ENCODE measurements at regions not wholly inside any gene's neighbourhood (a gene's known extent, or its start where the extent isn't known, plus 50 kb on each side); places are given as distances from the start of the nearest gene placed in this dataset.

DNA sequence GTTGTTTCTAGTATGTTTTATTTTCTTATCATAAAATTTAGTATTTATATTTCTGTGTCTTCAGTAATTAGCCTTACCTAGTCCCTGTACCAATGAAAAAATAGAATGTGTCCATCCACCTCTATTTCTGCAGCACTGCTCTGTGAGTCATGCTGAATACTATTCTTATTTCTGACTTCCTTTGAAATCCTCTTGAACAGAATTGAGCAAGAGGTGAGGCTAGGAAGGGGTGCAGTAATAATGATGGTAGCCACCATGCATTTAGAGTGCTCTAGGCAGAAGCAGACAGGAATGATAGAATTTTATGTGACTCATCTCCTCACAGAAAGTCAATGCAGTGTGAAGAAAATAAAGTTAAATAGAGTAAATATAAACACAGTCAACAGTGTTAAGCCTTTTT lies 60.0 kb downstream of the OR10A6 start:
- CTCF ChIA-PET (ENCODE audit: partially characterized antibody): no interaction called here
- Histone ChIP-seq H3K9me3 (ENCODE audit: insufficient read depth in 2 of 2, low read depth in 1 of 2, low read length in 1 of 2) (no peaks in the 10 kb centered on the region; a peak in 1 of 4 replicates), H3K9ac (replicated peaks in 1 of 4; ENCODE audit: extremely low read depth in 1 of 4, low read depth in 3 of 4, low read length in 3 of 4) (no peak overlapping the region), H2BK20ac (ENCODE audit: low read length) (no peak overlapping the region), H4K8ac (ENCODE audit: extremely low read depth, insufficient read depth, low read length) (no peak overlapping the region), H3K79me1 (ENCODE audit: low read depth, low read length) (no peaks in the 10 kb centered on the region), H2BK12ac (ENCODE audit: low read depth, low read length) (no peak overlapping the region), H2BK120ac (replicated peaks; ENCODE audit: low read depth, low read length) (no peak overlapping the region), H3K4me2 (ENCODE audit: insufficient read depth in 1 of 2, low read depth in 2 of 2, low read length in 2 of 2) (no peak overlapping the region), H3K14ac (ENCODE audit: insufficient read length) (no peak overlapping the region), H3K23me2 (ENCODE audit: low read depth, low read length) (no peaks in the 10 kb centered on the region), H3K27ac (ENCODE audit: low read depth, low read length) (no peak overlapping the region), H2BK15ac (ENCODE audit: low read length) (no peak overlapping the region), H3K4me3 (ENCODE audit: extremely low read depth in 1 of 4, insufficient read depth in 2 of 4, low read depth in 3 of 4, low read length in 4 of 4) (no peak overlapping the region), H3K18ac (ENCODE audit: extremely low read depth, low read length) (no peak overlapping the region), H2BK5ac (ENCODE audit: low read depth, low read length) (no peak overlapping the region), H3K4me1 (replicated peaks in 1 of 4; ENCODE audit: control insufficient read depth in 3 of 4, insufficient read depth in 4 of 4, low read length in 3 of 4) (no peaks in the 10 kb centered on the region), H3K27me3 (replicated peaks in 1 of 4; ENCODE audit: control insufficient read depth in 3 of 4, extremely low read depth in 1 of 4, insufficient read depth in 3 of 4, low read length in 3 of 4) (no peaks in the 10 kb centered on the region), H4K5ac (ENCODE audit: insufficient read length, low read depth, low read length) (no peak overlapping the region), H3K4ac (replicated peaks; ENCODE audit: insufficient read length, low read depth, low read length) (no peak overlapping the region), H2AK5ac (ENCODE audit: low read depth, low read length) (no peak overlapping the region), H3K23ac (ENCODE audit: insufficient read length) (no peak overlapping the region), H2AFZ (ENCODE audit: low read length) (no peak overlapping the region), H3K36me3 (ENCODE audit: control insufficient read depth in 2 of 4, insufficient read depth in 4 of 4, low read length in 3 of 4) (no peaks in the 10 kb centered on the region), H3K56ac (replicated peaks; ENCODE audit: insufficient read length, low read depth, low read length) (no peak overlapping the region), H4K91ac (replicated peaks; ENCODE audit: insufficient read length, low read length) (no peak overlapping the region), H3K79me2 (ENCODE audit: control insufficient read depth in 1 of 2, insufficient read depth in 2 of 2, low read length in 2 of 2) (no peaks in the 10 kb centered on the region), H4K20me1 (replicated peaks in 1 of 2; ENCODE audit: control insufficient read depth in 1 of 2, insufficient read depth in 2 of 2, low read length in 2 of 2) (no peaks in the 10 kb centered on the region)
- POLR2A ChIA-PET (ENCODE audit: partially characterized antibody): no interaction called here
- FAIRE-seq (no peak), DNase-seq (ENCODE audit: low read depth in 1 of 2, low spot score in 2 of 2) (no peak)
- TF ChIP-seq KDM1A (IDR thresholded peaks at IDR 0.05; ENCODE audit: borderline replicate concordance, low read length) (no peak), SP2 (IDR thresholded peaks at IDR 0.05; ENCODE audit: low read length) (no peak), SP1 (IDR thresholded peaks at IDR 0.05; ENCODE audit: low read depth, low read length) (no peak), CHD2 (IDR thresholded peaks at IDR 0.05; ENCODE audit: low read length) (no peak)

Measured in H1 (cell line).